Neural progenitor cell (in vitro differentiated cells): ENCODE measurements at regions not wholly inside any gene's neighbourhood (a gene's known extent, or its start where the extent isn't known, plus 50 kb on each side); places are given as distances from the start of the nearest gene placed in this dataset.

Source experiments
- EZH2phosphoT487 ChIP-seq: fragments of 200-600 bp; sonication (generic); IDR thresholded peaks from 2 replicates; pipeline ENCODE4 v1.6.1; 2017; ENCODE audit warnings: antibody characterized with exemption
- TF ChIP-seq, protein P1 (sequence below): fragments of 200-600 bp; sonication (generic); IDR thresholded peaks from 2 replicates; pipeline ENCODE4 v1.5.1; 2017; ENCODE audit warnings: antibody characterized with exemption, mild to moderate bottlenecking

GRCh38 chr15:57797568-57798267 is 91.2 kb downstream of the POLR2M start:
- TF ChIP-seq, protein P1, sequence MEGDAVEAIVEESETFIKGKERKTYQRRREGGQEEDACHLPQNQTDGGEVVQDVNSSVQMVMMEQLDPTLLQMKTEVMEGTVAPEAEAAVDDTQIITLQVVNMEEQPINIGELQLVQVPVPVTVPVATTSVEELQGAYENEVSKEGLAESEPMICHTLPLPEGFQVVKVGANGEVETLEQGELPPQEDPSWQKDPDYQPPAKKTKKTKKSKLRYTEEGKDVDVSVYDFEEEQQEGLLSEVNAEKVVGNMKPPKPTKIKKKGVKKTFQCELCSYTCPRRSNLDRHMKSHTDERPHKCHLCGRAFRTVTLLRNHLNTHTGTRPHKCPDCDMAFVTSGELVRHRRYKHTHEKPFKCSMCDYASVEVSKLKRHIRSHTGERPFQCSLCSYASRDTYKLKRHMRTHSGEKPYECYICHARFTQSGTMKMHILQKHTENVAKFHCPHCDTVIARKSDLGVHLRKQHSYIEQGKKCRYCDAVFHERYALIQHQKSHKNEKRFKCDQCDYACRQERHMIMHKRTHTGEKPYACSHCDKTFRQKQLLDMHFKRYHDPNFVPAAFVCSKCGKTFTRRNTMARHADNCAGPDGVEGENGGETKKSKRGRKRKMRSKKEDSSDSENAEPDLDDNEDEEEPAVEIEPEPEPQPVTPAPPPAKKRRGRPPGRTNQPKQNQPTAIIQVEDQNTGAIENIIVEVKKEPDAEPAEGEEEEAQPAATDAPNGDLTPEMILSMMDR: no peak
- TF ChIP-seq EZH2phosphoT487: no peak
